DND-41 (cell line): ENCODE measurements at regions not wholly inside any gene's neighbourhood (a gene's known extent, or its start where the extent isn't known, plus 50 kb on each side); places are given as distances from the start of the nearest gene placed in this dataset.

Experiments
- ATAC-seq: fragments of 200-7000 bp; cut with Tn5 transposase; 3 replicates; pipeline ENCODE4 v1.9.1; 2021; ENCODE audit warnings: low read depth; ENCODE audit not compliant: insufficient read depth
- DNase-seq: peaks from one replicate; pipeline ENCODE4 v3.0.0-alpha.2; 2020
- H2AFZ ChIP-seq: 2 replicates; pipeline ENCODE4 v1.6.0; 2012; ENCODE audit warnings: low read depth, low read length
- H3K27ac ChIP-seq: 2 replicates; pipeline ENCODE4 v1.5.1; 2012; ENCODE audit warnings: low read length, inconsistent platforms
- H3K27me3 ChIP-seq: fragments of 200-600 bp; sonication (generic); 2 replicates; pipeline ENCODE4 v1.6.0; 2012; ENCODE audit warnings: low read length, mild to moderate bottlenecking, inconsistent platforms; ENCODE audit not compliant: insufficient read depth, poor library complexity
- H3K36me3 ChIP-seq: 2 replicates; pipeline ENCODE4 v1.5.1; 2012; ENCODE audit warnings: low read length, inconsistent platforms; ENCODE audit not compliant: insufficient read depth
- H3K4me1 ChIP-seq: 2 replicates; pipeline ENCODE4 v1.5.1; 2012; ENCODE audit warnings: mild to moderate bottlenecking, low read length; ENCODE audit not compliant: insufficient read depth
- H3K4me2 ChIP-seq: 2 replicates; pipeline ENCODE4 v1.6.0; 2012; ENCODE audit warnings: mild to moderate bottlenecking, moderate library complexity, low read length, inconsistent platforms; ENCODE audit not compliant: insufficient read depth
- H3K4me3 ChIP-seq, 2 experiments: fragments of 200-600 bp in 1 of 2; shearing (Covaris generic) in 1 of 2; 2 replicates each; pipeline ENCODE4 v1.5.1; 2012 to 2016; ENCODE audit warnings: inconsistent platforms in 2 of 2, low read length in 2 of 2, mild to moderate bottlenecking in 2 of 2, low read depth in 1 of 2, moderate library complexity in 1 of 2
- H3K79me2 ChIP-seq: 2 replicates; pipeline ENCODE4 v1.6.0; 2012; ENCODE audit warnings: low read length, inconsistent platforms; ENCODE audit not compliant: insufficient read depth
- H3K9ac ChIP-seq: 2 replicates; pipeline ENCODE4 v1.6.0; 2012; ENCODE audit warnings: low read depth, mild to moderate bottlenecking, inconsistent platforms, low read length, moderate library complexity
- H3K9me3 ChIP-seq: 2 replicates; pipeline ENCODE4 v1.5.1; 2012; ENCODE audit warnings: low read length, moderate library complexity, mild to moderate bottlenecking, inconsistent platforms; ENCODE audit not compliant: insufficient read depth, severe bottlenecking
- H4K20me1 ChIP-seq: 2 replicates; pipeline ENCODE4 v1.6.0; 2012; ENCODE audit warnings: low read length; ENCODE audit not compliant: insufficient read depth
- CTCF ChIP-seq: IDR thresholded peaks from 2 replicates; pipeline ENCODE4 v1.5.1; 2012; ENCODE audit warnings: borderline replicate concordance, low read length, moderate library complexity, mild to moderate bottlenecking; ENCODE audit not compliant: poor library complexity, severe bottlenecking; ENCODE audit errors: extremely low read depth
- EZH2 ChIP-seq: IDR thresholded peaks from 3 replicates; pipeline ENCODE4 v1.6.1; 2012; ENCODE audit warnings: borderline replicate concordance, low read depth, mild to moderate bottlenecking, moderate library complexity, low read length, inconsistent platforms; ENCODE audit not compliant: severe bottlenecking

GRCh38 chr6:156219973-156220372, 557.2 kb upstream of the ARID1B start:
- Histone ChIP-seq H3K27me3 (no peaks in the 10 kb centered on the region), H3K27ac (no peak overlapping the region), H4K20me1 (no peaks in the 10 kb centered on the region), H3K79me2 (no peaks in the 10 kb centered on the region), H3K4me2 (no peak overlapping the region), H3K9ac (no peak overlapping the region), H3K4me3 (no peak overlapping the region), H2AFZ (no peak overlapping the region), H3K36me3 (no peaks in the 10 kb centered on the region), H3K9me3 (no peaks in the 10 kb centered on the region), H3K4me1 (no peaks in the 10 kb centered on the region)
- ATAC-seq, result no peak
- no peak for TF ChIP-seq CTCF
- TF ChIP-seq EZH2, result no peak
- DNase-seq, result no peak

GRCh38 chr6:156205678-156206077, 571.5 kb upstream of the ARID1B start:
- no peaks in the 10 kb centered on the region for H3K9me3 ChIP-seq
- H3K79me2 ChIP-seq, result no peaks in the 10 kb centered on the region
- no peak for DNase-seq
- H3K36me3 ChIP-seq, result no peaks in the 10 kb centered on the region
- ATAC-seq, result no peak
- no peaks in the 10 kb centered on the region for H3K4me1 ChIP-seq
- no peak overlapping the region for H2AFZ ChIP-seq
- H3K27ac ChIP-seq, result no peak overlapping the region
- H3K4me3 ChIP-seq, result no peak overlapping the region
- H4K20me1 ChIP-seq, result no peaks in the 10 kb centered on the region
- TF ChIP-seq CTCF (no peak), EZH2 (no peak)
- H3K4me2 ChIP-seq, result no peak overlapping the region
- no peak overlapping the region for H3K9ac ChIP-seq
- no peaks in the 10 kb centered on the region for H3K27me3 ChIP-seq

- ATAC-seq, result no peak
These were observed 578.0 kb upstream of the ARID1B start for GRCh38 chr6:156199182-156199581.

More at GRCh38 chr6:156199182-156199581, 578.0 kb upstream of the ARID1B start:
- Histone ChIP-seq H3K36me3 (no peaks in the 10 kb centered on the region), H3K9ac (no peak overlapping the region), H3K9me3 (no peaks in the 10 kb centered on the region), H3K27me3 (no peaks in the 10 kb centered on the region), H2AFZ (no peak overlapping the region), H4K20me1 (no peaks in the 10 kb centered on the region), H3K79me2 (no peaks in the 10 kb centered on the region), H3K4me3 (no peak overlapping the region), H3K27ac (no peak overlapping the region), H3K4me1 (no peaks in the 10 kb centered on the region), H3K4me2 (no peak overlapping the region)
- TF ChIP-seq EZH2, result no peak
- no peak for TF ChIP-seq CTCF
- no peak for DNase-seq
